ENCODE measurements at regions not wholly inside any gene's neighbourhood (a gene's known extent, or its start where the extent isn't known, plus 50 kb on each side); places are given as distances from the start of the nearest gene placed in this dataset.
"Not testable (repeated sequence)": the region's sequence is repeated elsewhere in the genome, so short reads cannot be mapped to it uniquely, and the experiment has no call there.

DNA sequence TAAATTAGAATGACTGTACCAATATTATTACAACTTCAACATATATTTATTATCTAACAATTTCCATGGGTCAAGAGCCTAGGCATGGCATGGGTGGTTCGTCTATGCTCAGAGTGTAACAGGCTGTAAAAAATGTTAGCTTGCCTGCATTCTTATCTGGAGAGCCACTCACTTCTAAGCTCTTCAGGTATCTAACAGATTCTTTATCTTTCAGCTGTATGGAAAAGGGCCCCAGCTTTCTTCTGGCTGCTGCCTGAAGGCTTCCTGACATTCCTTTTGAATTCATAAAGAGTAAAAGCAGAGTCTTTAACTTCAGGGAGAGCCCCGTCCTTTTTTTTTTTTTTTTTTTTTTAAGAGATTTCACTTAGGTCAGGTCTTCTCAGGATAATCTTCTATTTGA, 648.8 kb downstream of the NXPH1 start:
- DNase-seq: no peak

DNA sequence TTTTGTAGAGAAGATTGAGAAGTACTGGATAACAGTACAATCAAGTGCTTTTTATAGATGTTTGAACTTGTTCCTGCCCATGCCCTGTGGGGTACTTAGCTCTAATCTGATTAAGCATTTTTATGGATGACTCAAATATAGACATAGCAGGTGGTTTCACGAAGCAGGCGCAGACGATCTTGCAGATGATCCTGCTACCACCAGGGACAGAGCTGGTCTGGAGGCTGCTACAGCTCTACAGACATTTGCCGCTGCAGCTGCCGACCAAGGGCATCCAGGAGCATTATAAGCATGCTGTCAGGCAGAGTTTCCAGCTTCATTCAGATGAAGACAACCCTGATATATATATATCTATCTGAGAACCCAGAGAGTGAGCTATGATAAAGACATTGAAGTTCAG, 650.4 kb downstream of the NXPH1 start:
- DNase-seq: no peak

DNA sequence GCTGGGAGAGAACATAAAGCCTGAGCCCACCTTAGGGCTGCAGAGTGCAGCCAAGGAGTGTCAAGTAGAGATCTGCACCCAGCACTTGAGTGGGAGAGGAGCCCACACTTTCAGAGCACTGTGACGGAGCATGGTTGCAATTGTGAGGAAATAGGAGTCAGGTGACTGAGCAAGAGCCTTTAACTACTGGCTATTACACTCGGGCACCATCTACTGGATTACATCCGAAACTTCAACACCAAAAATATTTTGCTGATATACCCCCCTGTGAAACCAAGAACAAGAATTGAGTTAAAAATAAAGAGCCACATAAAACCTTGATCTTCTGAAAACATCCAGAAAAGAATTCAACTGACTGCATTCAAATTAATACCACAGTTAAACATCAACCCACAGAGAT, 657.9 kb downstream of the NXPH1 start:
- no peak for DNase-seq

DNA sequence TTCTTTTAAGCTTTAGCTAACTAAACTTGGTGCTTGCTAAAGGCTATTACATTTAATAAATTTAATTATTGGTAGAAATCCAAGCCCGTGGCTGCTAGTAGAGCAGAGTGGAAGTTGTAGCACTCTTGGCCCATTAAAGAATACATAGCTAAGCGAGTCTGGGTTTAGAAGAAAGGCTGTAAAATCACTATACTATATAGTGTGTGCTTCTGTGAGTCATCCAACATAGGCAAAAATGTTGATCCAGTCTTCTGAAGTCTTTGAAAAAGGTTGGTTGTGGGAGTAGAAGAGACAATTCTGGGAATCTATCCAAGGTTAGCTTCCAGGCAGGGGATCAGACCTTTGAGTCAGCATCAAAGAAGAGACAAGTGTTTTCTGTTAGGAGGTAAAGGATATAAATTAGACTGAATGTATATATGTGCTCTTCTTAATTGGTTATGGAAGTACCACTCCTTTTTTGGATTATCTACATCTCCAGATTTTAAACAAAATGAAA, 664.2 kb downstream of the NXPH1 start:
- no peak for DNase-seq

DNA sequence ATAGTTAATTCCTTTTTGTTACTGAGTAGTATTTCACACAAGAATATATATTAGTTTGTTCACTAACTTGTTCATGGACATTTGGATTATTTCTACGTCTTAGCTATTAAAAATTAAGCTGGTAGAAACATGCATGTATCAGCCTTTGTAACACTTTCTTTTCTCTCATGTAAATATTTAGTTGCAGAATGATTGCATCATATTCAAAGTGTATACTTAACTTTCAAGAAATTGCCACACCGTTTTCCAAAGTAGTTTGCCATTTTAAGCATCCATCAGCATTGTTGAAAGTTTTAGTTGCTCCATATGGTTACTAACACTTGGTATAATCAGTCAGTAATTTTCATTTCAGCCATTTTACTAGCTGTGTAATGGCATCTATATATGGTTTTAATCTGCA, 666.9 kb downstream of the NXPH1 start:
- no peak for DNase-seq

DNA sequence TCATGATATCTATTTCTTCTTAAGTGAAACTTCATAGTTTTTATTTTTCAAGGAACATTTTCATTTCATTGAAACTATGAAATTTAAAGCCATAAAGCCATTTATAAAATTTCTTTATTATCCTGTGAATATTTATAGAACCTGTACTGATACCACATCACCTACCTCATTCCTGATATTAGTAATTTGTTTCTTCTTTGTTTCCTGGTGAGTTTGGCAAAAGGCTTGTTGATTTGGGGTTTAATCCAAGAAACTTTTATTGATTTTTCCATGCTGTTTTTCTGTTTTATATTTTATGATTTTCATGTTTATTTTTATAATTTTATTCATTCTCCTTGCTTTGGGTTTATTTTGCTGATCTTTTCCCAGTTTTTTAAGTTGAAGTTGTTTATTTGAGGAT, 669.4 kb downstream of the NXPH1 start:
- no peak for DNase-seq

DNA sequence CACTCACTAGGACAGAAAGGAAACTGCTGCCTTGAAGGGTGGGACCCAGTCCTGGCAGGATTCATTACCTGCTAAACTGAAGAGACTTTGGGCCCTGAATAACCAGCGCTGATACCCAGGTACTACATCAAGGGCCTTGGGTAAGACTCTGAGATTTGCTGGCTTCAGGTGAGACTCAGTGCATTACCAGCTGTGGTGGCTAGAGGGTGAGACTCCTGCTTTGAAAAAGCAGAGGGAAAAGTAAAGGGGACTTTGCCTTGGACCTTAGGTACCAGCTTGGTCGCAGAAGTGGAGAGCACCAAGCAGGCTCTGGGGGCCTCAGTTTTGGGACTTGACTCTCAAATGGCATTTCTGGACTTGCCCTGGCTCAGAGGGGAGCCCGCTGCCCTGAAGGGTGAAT, 673.3 kb downstream of the NXPH1 start:
- DNase-seq: no peak

DNA sequence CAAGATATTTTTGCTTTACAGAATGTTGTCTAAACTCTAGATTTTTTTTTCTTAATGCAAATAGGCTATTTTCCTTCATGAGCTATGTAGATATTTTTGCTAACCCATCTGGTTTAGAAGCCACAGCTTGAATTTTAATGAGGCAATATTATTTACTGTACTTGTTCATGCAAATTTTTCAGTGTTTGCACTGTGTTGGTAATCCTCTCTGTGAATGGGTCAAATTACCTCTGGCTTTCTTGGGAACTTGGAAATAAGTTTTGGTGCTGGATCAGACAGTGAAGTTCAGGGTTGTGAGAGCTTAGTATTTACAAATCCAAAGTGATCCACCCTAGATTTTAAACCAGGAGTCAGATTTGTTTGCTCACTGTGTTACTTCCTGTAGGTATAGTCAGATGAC, 686.9 kb downstream of the NXPH1 start:
- no peak for DNase-seq

DNA sequence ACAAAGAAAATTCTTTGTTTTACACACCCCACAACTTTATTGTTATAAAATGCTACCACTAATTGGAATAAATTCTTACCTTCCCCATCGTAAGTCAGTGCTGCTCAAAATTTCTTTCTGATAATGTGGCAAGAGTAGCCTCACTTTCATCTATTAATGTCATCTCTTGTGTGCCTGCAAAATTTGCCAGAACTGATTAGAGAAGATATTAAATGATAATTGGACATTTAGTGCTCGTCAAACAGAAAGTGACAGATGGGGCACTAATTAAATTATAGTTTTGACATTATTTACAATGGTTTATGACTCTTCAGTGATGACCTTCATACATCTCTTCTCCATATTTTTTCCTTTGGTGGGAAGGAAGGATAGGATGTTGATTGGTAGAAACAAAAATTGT, 690.9 kb downstream of the NXPH1 start:
- DNase-seq: no peak

DNA sequence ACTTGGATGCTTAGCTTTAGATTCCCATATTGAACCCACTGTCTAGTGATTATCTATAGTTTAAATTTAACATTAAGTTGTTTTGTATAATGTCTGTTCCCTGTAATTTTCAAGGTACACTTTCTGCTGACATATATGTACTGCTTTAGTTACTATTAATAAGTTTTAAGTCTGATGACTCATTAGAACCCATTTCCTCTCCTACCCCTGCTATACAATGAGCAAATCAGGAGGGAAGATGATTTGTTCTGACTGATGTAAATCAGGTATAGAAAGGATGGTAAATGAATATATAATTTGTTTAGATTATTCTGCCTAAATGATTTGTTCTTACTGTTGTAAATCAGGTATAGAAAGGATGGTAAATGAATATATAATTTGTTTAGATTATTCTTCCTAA, 691.8 kb downstream of the NXPH1 start:
- DNase-seq: no peak

DNA sequence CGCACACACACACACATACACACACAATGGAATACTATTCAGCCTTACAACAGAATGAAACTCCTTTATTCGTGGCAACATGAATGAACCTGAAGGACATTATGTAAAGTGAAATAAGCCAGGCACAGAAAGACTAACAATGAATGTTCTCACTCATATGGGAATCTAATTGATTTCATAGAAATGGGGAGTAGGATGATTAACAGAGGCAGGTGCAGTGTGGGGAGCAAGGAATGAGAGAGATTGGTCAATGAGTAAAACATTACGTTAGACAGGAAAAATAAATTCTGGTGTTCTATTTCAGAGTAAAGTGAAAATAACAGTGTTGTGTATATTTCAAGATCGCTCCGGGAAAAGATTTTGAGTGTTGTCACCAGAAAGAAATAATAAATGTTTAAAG, 694.5 kb downstream of the NXPH1 start:
- no peak for DNase-seq

DNA sequence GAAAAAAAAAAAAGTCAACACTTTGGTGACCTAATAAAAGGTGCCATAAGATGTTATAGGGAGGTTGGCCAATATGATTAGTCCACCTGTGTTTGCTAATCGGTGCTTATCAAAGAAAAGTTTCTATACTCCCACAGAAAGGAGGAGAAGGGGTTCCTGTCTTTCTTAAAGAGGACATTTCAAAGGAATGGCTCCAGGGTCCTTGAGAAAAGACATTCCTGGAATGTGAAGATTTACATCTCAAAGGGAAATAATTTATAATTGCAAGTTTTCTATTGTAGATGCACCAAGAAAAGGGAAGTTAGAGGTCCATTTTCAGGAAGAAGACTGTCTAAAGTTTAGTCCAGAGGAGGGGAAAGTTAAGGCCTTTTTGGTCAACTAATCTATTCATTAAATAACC, 715.3 kb downstream of the NXPH1 start:
- DNase-seq: no peak

DNA sequence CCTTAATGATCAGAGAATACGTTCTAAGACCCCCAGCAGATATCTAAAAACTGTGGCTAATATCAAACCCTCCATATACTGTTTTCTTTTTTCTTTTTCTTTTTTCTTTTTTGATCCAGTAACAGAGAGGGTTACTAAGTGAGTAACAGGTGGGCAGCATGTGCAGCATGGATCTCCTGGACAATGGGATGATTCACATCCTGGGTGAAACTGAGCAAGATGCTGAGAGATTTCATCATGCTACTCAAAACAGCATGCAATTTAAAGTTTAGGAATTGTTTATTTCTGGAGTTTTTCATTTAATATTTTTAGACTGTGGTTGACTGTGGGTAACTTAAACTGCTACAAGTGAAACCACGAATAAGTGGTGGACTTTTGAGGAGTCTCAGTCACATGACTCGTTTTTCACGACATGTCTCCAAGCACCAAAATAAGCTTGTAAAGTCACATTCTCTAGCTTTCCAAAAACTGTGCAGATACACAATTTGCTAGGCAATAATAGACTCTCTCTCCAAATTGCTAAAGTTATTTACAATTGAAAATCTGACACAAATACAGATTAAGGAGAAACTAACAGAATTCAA, 716.2 kb downstream of the NXPH1 start:
- no peak for DNase-seq

DNA sequence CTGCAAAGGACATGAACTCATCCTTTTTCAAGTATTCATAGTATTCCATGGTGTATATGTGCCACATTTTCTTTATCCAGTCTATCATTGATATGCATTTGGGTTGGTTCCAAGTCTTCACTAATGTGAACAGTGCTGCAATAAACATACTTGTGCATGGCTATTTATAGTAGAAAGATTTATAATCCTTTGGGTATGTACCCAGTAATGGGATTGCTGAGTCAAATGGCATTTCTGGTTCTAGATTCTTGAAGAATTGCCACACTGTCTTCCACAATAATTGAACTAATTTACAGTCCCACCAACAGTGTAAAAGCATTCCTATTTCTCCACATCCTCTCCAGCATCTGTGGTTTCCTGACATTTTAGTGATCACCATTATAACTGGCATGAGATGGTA, 730.3 kb downstream of the NXPH1 start:
- not testable (repeated sequence) for DNase-seq

DNA sequence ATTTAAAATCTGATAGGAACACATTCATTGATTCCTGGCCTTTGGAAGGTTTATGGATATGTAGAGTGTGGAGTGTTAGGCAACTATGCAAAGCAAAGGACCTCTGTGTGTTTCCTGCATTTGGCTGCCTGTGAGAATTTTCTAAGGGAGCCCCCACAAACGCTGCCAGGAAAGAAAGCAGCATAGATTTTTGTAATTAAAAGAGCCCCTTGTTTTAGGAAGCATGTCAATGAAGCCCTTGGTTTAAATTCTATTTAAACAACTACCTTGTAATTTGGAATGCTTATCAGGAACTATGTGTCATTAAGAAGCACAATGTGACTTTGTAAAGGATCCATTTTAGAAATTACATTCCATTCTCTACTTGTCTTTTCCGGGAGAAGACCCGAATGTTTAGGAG, 742.5 kb downstream of the NXPH1 start:
- DNase-seq: no peak

DNA sequence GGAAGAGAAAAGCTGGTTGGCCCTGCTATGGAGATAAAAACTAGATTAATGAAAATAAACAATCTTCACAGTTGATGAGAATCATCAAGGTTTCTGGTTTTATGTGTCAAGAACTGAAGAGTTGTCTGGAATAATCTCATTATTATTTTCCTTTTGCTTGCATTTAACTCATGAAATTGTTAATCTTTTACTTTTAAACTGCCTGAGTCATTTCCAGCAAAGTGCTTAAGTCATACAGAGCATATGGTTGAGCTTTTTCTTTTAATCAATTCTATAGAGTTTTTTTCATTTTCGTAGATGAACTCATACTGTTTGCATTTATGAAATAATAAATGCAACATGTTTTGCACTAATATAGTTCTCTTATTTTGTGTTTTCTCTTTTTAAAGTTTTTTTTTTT, 747.9 kb downstream of the NXPH1 start:
- DNase-seq: no peak

DNA sequence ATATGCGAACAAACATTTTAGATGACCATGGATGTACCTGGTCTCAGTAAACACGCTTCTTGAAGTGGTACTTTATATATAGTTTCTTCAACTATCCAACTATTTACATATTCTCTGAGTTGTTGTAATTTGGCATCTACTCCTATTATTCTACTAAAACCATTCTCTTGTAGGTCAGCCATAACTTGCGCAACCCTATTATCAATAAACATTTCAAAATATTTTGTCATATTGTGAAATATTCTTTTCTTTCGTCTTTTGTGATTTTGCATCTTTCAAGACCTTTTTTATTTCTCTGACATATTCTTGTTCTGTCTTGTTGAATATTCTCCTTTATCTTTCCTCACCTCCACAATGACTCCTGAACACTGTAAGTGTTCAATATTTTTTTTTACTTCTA, 753.3 kb downstream of the NXPH1 start:
- no peak for DNase-seq

DNA sequence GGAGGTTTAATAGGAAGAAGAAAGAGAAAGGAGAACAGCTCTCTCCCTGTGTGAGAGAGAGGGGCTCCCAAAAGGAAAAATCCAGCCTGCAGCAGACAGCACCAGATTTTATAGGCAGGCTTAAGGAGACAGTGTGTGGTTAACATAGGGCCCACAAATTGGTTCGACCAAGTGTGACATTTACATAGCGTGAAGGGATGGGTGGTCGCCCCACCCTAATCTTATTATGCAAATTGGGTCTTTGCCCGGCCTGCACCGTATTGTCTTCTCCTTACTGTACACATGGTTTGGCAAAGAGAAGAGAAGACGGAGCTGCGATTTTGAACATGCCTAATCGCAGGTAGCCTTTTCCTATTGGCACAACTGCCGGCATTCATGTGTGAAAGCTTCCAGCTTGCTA, 756.3 kb downstream of the NXPH1 start:
- no peak for DNase-seq

DNA sequence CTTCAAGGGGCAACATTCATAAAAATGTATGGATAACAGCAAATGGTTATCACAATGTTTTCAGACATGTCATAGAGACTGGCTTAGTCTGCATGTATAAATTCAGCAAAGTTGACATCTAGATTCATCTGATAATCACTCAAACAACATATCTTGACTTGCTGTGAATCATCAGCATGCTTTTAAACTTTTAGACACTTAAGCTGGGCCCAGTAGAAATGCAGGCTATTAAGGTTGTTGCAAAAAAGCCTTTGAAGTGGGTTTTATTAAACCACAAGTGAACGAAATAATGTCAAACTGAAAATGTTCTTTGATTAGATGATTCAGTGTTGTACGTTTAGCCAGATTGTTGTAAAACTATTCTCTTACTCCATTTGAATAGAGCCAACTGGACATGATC, 759.6 kb downstream of the NXPH1 start:
- DNase-seq: no peak

DNA sequence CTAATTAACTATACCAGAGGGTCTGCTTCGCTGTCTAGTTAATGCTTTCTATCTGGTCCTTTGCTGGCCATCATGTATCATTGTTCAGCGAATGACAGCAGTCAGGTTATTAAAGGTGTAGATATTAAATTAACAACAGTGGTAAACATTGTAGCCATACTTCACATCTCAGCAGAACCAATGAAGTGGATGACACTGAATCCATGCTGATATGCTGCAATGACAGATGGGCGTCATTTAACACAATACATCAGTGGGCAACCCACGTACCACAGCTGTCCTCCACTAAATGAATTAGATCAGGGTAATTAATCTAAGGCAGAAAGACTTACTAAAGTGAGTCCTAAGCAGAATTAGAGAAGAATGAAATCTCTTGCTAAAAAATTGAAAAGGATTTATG, 767.2 kb downstream of the NXPH1 start:
- DNase-seq: no peak

DNA sequence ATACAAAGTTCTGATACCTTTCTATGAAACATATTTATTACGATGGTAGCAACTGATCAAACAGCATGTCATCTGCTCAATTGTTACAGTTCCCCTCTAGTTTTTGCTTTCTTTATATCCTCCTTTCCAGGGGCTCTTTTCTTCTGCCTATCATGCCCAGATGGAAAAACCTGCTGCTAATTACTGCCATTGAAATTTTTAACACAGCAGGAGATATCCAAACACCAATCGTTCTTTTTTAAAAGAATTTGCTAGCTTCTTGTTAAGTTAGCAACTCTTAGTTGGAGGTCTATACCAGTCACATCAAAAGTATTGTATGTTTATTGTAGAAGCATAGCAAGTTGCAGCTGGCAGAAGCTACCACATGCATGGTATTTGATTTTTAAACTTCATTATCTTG, 768.5 kb downstream of the NXPH1 start:
- no peak for DNase-seq

DNA sequence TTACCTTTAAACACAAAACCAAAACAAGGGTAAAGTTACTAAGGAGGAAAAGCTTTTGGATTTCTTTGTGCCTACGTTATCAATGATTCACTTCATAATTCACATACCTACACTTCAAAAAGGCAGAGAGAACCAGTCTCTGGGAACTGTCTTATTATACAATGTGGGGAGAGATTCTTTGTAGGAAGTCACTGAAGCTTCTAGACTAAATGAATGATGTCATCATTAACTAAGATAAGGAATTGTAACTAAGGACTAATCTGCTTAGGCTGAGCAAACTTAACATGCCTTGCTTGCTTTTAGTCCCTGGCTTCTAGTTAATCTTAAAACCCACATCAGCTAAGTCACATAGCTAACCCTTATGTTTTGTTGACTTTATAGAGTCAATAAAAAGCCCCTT, 771.2 kb downstream of the NXPH1 start:
- no peak for DNase-seq

DNA sequence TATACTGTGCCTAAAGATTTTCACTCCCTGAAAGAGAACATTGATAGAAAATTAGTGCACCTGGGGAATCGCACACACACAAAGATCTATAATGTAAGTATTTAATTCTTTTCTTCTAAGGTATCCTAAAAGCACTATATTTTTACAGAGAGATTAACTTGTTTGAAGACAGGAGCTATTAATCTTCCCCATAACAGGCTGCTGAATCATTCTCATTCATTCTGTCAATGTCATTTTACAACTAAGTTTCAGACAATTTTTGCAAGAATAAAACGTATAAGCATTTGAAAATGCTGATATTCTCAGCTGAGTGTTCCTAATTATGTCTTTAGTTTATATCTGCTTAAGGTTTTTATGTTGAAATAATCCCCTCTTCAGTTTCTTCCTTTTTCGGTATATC, 776.7 kb downstream of the NXPH1 start:
- DNase-seq: no peak

DNA sequence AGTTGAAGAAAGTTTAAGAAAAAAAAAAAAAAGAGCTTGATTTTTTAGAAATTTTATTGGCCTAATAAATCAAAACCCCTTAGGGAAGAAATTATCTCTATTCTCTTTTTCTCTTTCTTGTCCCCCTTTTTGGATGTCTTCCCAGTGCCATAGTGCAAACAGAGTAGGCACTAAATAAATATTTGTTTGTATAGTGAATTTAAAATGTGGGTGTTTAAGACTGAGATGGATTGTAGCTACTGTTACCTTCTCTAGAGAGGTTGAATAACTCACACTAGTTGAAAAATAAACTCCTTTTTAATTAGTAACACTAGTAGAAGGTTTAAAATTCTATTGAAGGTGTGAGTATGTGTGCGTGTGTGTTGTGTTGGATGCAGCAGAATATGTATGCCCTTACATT, 783.8 kb downstream of the NXPH1 start:
- DNase-seq: no peak

DNA sequence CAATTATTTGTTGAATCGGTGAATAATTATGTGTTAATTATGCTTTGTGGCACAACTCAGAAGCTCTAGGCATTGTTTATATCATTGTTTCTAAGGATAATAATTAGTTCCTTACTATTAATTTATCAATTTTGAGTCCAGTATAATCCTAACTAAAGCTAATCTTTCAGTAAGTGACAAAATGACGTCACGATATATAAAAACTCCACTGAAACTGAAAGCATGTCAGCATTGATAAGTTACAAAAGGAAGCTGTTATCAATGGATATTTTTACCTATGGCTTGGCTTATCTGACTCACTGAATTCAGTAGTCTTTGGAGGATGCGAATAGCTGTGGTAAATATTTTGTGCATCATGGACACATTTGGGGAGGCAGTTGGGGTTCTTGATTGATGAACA, 793.1 kb downstream of the NXPH1 start:
- DNase-seq: no peak

DNA sequence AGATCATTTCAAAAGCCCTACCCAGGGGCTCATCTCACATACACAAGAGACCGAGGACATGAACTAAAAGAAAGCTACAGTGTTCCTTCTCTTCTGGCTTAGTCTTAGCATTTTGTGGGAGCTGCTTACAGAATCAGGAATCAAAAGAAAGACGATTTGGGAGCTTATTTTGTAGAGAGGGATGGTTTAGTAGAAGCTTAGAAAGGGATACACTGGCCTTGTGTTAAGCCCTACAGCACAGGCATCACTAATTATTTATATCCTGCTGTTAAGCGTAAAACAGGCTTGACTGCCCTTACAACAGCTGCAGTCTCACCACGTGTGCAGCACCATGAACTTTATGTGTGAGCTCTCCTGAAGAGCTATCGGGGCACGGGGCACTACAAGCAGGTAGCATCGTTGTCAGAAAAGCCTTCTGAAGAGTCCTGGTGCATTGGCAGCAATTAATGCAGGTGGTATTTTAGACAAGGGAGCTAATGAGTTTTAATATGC, 798.3 kb downstream of the NXPH1 start:
- DNase-seq: no peak

All from CD4-positive, alpha-beta T cell treated with Interleukin-12 subunit alpha and Interleukin-12 subunit beta, for 1 hour (primary cell).